Activated CD4-positive, alpha-beta T cell treated with anti-CD3 and anti-CD28 coated beads, Interleukin-2, amount 50 U/mL, for 1 hour (primary cell): ENCODE measurements at regions not wholly inside any gene's neighbourhood (a gene's known extent, or its start where the extent isn't known, plus 50 kb on each side); places are given as distances from the start of the nearest gene placed in this dataset.
A peak's percentile ranks its signal among the peaks of the same experiment; 100 is the strongest.

Experiments
- DNase-seq: peaks from one replicate; pipeline ENCODE4 v3.0.0-alpha.2; 2020

DNA sequence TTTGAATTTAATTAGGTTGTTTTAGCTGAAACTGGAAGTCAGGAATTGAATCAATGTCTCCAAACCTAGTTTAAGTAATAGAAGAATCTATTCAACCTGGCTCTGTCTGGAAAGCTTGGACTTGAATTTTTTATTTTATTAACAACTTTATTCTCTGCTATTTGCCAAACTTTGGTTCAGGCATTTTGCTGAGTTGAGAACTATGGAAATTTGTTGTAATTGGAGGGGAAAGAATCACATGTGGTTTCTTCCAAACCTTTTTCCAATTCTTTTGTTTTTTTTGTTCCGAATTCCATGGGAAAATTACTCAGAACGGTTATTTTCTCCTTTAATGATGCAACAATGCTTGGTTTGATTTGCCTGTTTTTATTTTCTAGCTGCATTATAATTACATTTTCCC, 98.2 kb upstream of the RPS23 start:
- DNase-seq: no peak

DNA sequence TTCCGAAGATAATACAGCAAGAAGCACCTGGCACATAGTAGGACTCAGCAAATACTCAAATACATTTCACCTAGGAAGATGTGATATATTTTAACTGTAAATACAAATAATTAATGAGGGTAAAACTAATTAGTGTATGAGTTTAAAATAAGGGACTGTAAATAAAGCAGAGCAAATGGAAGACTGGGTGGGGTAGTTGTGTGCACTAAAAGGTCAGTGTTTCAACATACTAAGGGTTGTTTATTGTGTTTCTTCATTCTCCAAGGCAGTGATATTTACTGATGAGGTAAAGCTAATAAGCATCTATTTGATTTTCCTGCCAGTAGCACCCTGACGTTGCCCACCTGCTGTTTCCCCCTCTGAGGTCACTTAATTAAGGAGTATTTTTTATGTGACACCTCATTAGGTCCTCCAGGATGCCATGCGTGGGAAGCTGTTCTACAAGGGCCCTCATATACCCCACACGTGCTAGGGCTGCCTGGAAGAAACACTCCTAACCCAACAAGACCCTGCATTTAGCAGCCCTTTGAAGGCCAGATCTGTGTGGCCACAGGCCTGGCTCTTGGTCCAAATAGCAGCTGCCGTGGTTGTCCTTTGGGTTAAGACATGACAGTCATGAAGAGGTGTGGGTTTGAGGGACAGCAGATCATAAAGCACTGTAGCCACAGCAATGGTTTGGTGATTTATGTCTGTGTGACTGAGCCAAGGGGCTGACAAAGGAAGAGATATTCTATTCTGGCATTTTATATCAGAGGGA, 97.5 kb upstream of the RPS23 start:
- DNase-seq: no peak

DNA sequence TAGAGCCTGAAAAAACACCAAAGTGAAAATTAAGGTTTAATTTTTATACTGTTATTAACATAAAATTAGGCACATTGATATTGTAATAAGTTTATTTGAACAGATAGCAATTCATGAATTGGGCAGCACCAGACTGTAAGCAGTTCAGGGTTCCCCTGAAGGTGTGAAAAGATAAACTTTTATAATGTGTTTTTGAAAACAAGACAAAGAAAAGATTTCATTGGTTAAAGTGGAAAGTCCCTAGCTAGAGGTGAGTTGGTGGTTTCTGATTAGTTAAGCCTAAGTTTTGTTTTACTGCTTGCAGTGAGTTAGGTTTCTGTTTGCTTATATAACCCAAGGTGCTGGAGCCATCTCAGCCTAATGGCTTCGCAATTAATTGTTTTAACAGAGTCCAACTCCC, 96.5 kb upstream of the RPS23 start:
- no peak for DNase-seq

DNA sequence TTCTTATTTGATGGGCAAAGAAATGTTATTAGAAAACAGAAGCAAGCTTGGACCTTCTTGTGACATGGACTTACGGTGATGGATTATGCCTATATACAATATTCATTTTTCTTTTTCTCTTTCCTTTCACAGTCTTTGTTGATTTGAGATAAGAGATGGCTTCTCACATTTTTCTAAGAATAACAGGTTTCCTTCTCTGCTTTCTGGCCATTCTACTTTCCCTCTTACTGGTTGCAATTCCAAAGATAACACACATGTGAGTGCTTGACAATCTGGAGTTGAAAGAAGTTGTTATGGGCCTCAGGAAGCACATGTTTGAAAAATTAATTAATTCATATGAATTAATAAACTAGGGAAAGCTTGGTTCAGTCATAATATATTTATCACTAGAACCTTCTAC, 89.8 kb upstream of the RPS23 start:
- DNase-seq: no peak

DNA sequence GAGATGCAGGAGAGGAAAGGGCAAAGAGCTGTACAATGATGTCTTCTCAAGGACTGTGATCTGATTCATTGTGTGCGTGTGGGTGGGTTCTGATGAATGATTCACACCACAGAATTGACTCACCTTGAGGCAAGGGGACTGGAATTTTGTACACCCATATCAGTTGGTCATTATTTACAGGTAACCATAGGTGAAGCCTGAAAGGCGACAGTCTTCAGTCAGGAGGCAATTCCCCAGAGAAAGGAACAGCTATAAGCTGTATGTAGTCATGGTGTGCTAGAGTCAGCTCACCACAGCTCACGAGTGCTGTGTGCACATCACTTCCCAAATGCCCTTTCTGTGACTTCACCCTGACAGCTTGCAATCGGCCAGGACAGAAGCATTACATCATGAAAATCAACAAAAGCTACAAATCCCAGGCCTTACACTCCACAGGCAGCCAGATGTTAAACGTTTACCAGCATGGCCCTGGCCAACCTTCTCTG, 87.6 kb upstream of the RPS23 start:
- DNase-seq: no peak

DNA sequence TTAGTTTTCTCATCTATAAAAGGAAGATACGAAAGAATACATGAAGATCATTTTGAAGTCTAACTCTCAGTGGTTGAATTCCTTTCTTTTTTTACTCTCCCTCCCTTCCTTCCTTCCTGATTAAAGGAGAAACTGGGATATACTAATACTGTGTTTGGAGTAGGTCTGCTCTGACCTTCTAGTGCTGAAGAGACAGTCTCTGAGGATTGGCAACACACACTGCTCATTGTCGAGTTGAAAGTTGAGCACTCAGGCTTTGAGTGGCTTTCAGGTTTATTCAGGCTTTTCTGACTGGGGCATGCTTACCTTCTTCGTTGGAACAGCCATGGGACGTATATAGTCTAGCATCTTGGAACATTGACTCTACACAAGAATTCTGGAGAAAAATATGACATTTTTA, 86.9 kb upstream of the RPS23 start:
- no peak for DNase-seq

DNA sequence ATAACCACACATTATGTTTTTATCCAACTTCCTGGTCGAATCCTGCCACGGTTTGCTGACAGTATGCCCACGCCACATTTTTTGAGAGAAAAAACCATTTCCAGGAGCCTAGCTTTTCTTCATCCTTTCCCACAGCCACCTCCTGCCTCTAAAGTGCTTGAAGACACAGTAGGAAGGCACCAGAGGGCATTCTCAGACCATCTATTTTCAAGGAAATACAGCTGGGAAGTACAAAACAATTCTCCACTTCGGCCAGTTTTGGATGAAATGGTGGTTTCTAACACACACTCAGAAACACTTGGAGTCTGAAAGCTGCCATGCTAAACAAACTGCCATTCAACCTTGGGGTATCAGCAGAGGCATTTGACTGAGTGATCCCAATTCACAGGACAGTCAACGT, 86.3 kb upstream of the RPS23 start:
- DNase-seq: no peak

DNA sequence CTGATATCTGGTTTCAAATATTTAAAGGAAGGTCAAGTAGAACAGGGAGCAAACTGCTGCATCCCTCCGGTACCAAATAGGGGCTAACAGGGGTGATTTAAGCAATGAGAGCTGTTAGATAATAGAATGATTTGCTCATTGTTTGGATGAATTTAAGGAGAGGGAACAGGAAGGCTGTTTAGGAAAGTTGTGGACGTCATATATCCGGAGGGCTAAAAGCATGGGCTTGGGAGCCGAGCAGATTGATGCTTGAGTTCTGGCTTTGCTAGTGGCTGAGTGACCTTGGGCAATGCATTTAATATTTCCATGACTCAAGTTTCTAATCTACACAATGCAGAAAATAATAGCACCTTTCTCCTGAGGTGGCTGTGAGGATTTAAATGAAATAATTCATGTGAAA, 85.4 kb upstream of the RPS23 start:
- DNase-seq: no peak

DNA sequence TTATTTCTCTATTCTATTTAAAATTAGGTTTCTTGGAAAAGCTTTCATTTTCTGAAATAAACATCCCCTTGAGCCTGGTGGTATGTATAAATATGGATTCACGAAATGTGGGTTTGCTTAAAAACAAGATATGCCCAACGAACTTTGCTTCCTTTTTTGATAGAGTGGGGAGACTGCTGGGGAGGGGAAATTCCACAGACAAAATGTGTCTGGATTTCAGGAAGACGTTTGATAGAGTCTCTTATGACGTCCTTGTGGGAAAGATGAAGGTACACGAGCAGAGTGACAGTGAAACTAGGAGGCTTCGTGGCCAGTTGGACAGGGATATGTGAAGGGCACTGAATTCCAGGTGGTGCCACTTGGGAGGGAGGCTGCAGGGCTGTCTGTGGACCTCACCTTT, 84.5 kb upstream of the RPS23 start:
- no peak for DNase-seq

DNA sequence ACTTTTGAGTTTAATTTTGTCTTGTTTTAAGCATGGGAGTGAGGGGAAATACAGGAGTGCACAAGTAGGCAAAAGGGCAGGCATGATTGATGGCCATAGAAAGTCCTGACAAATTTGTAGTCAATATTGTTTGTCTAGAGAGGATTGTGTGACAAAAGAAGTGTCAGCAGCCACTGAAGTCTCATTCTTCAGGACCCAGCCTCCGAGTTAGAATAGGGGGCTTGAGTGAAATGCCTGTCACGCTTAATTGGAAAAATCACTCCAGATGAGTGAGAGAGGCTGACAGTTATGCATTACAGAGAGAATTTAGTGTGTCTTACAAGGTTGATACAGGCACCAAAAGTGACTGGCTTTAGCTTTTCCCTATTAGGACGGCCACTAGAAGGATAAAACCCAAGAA, 81.9 kb upstream of the RPS23 start:
- DNase-seq: no peak

DNA sequence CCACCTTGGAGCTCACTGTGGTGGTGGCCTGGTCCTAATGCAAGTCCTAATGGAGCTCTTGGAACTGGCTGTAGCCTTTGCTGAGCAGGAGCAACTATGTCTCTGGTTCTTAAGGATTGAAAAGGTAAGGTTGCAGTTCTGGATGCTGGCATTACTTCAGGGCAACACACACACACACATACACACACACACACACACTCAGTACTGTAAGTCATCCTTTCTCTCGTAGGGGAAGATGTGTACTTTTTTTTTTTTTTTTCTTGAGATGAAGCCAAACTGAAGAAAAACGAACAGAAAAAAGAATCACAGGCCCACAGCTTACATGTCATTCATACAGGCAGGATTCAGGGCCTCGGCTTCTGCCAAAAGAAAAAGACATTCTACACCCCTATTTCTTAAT, 81.1 kb upstream of the RPS23 start:
- no peak for DNase-seq

DNA sequence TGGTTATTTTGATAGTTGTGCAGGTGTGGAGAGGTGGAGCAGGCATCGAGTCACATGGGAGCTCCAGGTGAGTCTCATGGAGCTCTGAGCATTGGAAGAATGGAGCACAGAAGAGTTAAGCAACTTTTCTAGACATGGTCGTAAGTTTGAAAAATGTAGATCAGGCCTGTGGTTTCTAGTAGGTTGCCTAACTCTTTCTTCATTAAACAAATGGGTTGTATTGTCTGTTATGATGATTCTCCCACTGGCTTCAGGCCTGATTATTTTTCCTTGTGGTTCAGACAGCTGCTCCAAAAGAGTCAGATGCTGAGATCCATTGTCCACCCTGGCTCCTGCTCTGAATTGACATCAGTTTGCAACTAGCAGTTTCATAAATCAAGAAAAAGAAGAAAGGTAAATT, 80.3 kb upstream of the RPS23 start:
- DNase-seq: no peak

DNA sequence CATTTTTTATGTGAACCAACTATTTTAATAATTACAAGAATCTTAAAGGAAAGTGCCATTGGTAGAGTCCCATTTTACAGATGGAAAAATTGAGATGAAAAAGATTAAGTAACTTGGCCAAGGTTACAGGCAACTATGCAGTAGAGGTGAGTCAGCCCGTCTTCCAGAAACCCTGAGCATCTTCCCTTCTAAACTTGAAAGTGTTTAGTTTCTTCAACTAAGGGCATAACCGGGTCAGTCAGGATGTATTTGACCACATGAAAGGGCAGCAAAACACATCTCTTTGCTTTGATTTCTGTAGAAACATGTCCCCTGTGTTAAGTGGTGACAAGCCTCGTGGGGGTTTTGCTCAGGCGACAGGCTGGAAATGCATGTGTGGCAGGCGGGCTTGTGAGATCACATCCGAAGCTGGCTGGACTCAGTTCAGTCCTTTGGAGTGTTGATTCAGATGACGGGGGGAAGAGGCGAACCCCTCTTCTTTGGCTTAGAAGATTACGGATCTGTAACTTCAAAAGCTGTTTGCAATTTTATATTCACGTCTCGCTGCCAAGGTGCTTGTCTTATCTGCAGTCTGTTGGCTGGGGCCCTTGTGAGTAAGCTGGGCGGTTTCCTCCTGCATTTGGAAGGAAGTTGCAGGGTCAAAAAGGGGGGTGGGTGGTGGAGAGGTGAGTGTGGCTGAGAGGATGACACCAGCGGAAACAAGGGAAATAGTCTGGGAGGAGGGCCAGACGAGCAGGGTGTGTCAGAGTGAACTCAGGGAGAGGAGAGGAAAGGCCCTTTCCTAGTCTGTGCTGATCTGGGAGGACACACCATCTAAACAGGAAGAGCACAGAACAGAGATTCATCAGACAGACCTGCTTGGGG, 78.9 kb upstream of the RPS23 start:
- DNase-seq: peak; percentile 71

DNA sequence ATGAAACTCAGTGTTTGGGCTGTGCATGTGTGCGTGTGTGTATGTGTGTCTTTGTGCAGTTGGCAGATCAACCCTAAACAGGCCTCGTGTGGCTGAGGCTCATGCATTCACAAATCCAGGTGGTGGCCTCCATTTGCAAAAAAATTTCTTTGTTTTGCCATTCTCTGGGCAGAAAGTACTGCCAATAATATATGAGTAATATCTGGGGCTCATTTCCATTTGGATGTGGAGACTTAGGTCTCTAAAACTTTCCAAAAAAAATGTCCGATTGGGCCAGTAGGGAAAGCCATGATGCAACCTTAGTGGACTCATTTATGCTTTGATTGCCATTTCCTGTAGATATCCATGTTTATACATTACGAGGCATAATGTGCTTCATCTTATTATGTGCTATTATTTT, 77.9 kb upstream of the RPS23 start:
- DNase-seq: no peak

DNA sequence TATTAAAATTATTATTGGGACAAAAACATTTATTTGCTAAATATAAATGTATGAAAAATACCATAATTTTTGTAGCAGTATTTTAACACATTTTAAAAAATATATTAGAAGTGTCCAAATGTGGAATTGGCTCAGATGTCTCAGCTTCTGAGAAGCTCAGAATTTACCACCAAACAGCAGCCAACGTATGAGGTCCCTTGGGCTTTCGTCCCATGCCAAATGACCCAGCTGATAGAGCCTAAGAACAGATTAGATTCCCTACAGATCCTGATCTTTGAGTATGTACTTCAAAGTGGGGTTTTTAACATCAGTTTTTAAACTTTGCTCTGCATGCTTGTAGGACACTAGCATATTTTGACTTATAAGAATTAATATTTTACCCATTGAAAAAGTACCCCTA, 77.3 kb upstream of the RPS23 start:
- DNase-seq: no peak

DNA sequence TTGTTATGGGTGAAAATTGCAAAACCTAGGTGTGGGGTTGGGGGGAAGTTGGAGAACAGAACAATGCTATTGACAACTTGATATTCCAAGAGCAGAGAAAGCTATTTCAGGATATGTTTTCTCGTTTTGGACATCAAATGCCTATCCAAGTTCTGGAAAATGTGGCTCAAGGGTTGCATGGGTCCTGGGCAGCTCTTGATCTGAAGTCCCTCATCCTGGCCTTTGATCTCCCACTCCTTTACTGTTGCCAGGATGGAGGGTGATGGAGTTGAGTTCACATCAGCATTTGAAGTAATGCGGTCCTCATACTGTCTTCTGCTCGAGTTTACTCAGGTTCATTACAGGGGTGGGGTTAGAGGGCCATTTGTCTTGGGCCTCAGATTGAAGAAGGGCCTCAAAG, 76.9 kb upstream of the RPS23 start:
- no peak for DNase-seq

DNA sequence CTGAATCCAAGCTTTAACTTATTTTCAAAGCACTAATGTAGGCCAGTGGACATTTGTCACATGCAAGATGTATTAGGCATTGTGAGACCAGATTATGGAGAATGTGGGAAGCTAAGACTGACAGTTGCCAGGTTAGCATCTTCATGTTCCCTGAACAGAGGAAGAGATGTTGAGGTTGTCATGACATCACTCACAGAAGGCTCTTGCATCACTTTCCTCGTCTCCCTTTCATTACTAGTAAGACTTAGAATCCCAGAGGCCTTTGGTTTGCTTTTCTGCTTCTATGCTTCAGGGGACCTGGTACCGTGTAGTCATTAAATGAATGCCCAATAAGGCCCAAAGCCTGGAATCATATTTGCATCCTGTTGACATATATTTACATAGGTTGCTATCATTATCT, 76.4 kb upstream of the RPS23 start:
- DNase-seq: no peak

DNA sequence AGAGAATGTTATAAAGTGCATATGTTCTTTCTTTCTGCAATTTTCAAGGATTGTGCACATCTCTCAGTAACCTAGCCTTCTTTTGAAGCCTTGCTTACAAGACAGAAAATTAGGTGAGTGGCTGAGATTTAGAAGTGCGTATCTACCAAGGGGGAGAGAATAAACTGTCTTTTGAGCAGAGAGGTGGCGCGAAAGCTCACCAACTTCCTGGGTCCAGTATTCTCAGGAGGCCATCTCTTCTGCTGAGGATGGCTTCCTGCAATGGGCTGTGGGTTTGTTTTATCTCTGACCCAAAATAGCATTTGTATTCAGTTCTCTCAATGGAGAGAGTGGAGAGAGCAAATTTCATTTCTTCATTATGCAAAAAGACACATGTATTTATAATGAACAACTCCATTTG, 75.4 kb upstream of the RPS23 start:
- no peak for DNase-seq

DNA sequence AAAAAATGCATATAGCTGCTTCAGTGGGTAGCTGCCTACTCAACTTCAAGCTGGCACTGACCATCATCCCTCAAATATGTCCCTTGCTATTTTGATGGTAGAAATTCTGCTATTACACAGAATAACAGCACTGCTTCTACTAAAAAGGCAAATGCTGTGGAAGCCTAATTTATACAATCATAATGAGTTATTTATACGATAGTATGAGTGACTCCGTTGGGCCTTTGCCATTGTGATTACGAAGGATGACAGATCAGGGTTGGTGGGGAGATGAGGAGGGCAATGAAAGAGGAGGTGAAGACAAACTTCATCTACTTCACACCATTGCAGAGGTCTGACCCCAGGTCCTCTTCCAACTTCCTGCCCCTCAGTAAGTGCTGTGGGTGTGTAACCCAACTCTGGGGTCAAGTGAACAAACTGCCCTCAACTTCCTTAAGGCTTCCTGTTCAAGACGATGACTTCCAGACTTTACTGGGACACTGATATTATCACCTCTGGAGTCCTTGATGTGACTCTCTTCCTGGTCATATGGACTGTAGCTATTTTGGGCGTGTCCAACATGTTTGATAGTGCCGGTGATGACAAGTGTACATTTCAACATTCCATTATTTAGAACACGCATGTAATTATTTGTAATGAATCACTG, 74.1 kb upstream of the RPS23 start:
- no peak for DNase-seq

DNA sequence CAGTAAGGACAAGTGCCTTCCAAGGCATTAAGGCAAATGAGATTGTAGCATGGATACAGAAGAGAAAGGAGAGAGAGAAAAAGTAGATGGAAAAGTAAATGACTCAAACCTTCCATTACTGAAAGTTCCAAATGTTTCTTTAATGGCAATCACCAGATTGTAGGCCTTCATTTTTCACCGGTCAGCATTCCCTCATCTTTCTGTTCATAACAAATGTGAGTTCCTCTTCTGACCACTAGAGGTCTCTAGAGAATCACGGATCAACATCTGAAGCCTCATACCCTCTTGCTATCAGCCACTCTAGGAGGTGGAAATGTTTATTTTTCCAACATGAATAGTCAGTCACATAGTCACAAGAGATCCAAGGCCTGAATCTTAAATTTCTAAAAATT, 73.6 kb upstream of the RPS23 start:
- DNase-seq: no peak

DNA sequence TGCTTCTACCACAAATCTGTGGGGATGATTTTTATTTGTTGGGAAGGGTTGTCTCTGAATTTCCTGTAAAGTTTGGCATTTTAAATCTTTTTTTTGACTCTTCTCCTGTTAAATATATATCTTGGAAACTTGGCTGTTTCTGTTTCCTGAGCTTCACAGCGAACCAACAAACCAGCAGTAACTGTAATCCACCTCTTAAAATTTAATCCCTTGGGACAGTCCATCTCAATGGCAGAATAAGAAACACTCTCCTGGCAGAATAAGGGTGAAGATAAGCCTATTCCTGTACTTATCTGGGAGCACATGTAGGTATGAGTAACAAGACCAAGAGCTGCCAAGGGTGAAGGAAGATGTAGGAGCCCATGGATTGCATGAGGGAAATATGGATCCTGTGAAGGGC, 73.1 kb upstream of the RPS23 start:
- DNase-seq: no peak

DNA sequence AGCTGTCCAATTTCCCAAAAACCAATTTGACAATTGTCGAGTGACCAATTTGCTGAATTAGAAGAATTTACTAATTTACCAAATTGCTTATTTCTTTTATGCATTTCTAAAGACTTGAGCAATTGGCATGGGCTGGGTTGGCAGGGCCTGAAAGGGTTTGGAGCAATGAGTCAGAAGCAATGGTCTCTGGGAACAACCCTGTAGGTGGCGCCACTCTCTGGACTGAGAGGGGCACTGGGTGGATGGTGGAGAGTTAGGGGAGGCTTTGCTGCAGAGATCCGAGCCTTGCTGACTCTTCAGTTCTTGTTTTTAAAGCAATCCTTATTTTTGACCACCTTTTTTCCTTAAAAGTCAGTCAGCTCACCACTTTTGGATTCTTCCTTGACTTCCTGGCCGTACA, 71.5 kb upstream of the RPS23 start:
- peak; percentile 26 for DNase-seq

DNA sequence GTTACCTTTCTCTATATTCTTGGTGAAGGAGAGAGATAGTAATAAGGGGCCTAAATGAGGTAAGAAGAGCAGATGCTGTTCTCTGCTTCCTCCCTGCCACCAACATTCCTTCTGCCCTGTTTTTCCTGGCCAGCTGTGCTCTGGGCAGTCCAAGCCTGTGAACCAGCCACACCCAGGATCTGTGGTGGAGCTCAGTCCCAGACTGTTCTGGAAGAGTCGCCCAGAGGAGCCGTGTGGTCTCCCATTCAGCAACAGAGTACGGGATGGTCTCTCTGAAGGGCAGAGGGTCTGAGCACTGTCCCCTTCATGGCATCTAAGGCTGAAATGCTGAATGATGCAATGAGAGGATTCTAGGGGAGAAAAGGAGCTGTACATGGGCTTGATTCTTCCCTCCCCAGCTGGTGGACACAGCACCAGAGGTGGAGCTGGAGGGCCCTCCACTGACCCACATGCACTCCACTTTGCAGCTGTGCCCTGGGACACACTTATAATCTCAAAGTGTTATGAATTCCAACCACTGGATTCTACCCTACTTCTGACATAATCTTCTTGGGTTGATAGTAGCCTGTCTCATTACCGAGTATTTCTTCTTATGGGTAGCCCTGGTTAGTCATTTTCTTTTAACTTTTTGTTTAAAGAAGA, 70.8 kb upstream of the RPS23 start:
- no peak for DNase-seq
